ENCODE measurements at regions not wholly inside any gene's neighbourhood (a gene's known extent, or its start where the extent isn't known, plus 50 kb on each side); places are given as distances from the start of the nearest gene placed in this dataset.

DNA sequence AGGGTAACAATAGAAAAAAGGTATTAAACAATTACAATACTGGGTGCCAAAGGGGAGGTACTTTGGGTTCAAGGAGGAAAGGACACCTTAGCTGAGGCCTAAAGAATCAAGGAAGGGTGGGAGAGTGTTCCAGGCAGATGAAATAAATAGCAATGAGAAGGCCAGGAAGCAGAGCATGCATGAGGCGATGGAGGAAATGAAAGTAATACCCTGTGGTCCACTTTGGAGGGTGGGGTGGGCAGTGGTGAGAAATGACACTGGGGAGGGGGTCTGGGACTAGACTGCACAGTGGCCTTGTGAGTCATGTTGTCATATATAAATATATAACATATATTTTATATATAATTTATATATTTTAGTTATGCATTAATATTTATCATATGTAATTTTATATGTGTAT is 55.9 kb downstream of the BHLHE40 start:
- Histone ChIP-seq H3K79me2 (replicated peaks; ENCODE audit: insufficient read depth, low read length) (no peaks in the 10 kb centered on the region), H3K36me3 (ENCODE audit: insufficient read depth, low read length) (no peaks in the 10 kb centered on the region), H3K4me2 (ENCODE audit: low read length) (no peak overlapping the region), H3K9ac (ENCODE audit: low read length) (no peak overlapping the region), H4K20me1 (ENCODE audit: insufficient read depth) (no peaks in the 10 kb centered on the region), H3K4me3 (ENCODE audit: low read length) (no peak overlapping the region), H3K9me3 (ENCODE audit: low read length) (no peaks in the 10 kb centered on the region), H3F3A (ENCODE audit: insufficient read depth, low read length, poor library complexity, severe bottlenecking) (no peaks in the 10 kb centered on the region), H3K9me2 (ENCODE audit: insufficient read depth, low read length) (no peaks in the 10 kb centered on the region), H3K27ac (ENCODE audit: low read length) (no peak overlapping the region), H2AFZ (ENCODE audit: low read depth, low read length) (no peak overlapping the region), H3K27me3 (ENCODE audit: insufficient read depth, low read depth, low read length) (no peaks in the 10 kb centered on the region)
- no peak for TF ChIP-seq MXI1 (conservative IDR thresholded peaks at IDR 0.05; ENCODE audit: poor library complexity, severe bottlenecking)
- TF ChIP-seq EZH2 (IDR thresholded peaks at IDR 0.05; ENCODE audit: borderline replicate concordance, insufficient read depth, low read length, poor library complexity, severe bottlenecking), result no peak
- no peak for TF ChIP-seq EP300 (conservative IDR thresholded peaks at IDR 0.05; ENCODE audit: poor library complexity, severe bottlenecking)
- no peak for TF ChIP-seq RAD21 (conservative IDR thresholded peaks at IDR 0.05)
- TF ChIP-seq, protein P1, sequence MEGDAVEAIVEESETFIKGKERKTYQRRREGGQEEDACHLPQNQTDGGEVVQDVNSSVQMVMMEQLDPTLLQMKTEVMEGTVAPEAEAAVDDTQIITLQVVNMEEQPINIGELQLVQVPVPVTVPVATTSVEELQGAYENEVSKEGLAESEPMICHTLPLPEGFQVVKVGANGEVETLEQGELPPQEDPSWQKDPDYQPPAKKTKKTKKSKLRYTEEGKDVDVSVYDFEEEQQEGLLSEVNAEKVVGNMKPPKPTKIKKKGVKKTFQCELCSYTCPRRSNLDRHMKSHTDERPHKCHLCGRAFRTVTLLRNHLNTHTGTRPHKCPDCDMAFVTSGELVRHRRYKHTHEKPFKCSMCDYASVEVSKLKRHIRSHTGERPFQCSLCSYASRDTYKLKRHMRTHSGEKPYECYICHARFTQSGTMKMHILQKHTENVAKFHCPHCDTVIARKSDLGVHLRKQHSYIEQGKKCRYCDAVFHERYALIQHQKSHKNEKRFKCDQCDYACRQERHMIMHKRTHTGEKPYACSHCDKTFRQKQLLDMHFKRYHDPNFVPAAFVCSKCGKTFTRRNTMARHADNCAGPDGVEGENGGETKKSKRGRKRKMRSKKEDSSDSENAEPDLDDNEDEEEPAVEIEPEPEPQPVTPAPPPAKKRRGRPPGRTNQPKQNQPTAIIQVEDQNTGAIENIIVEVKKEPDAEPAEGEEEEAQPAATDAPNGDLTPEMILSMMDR (IDR thresholded peaks at IDR 0.05; ENCODE audit: poor library complexity, severe bottlenecking), result no peak
- no peak for TF ChIP-seq TAF1 (IDR thresholded peaks at IDR 0.05; ENCODE audit: low read depth)
- no peak for TF ChIP-seq POLR2AphosphoS5 (IDR thresholded peaks at IDR 0.05)
- TF ChIP-seq, protein P2, sequence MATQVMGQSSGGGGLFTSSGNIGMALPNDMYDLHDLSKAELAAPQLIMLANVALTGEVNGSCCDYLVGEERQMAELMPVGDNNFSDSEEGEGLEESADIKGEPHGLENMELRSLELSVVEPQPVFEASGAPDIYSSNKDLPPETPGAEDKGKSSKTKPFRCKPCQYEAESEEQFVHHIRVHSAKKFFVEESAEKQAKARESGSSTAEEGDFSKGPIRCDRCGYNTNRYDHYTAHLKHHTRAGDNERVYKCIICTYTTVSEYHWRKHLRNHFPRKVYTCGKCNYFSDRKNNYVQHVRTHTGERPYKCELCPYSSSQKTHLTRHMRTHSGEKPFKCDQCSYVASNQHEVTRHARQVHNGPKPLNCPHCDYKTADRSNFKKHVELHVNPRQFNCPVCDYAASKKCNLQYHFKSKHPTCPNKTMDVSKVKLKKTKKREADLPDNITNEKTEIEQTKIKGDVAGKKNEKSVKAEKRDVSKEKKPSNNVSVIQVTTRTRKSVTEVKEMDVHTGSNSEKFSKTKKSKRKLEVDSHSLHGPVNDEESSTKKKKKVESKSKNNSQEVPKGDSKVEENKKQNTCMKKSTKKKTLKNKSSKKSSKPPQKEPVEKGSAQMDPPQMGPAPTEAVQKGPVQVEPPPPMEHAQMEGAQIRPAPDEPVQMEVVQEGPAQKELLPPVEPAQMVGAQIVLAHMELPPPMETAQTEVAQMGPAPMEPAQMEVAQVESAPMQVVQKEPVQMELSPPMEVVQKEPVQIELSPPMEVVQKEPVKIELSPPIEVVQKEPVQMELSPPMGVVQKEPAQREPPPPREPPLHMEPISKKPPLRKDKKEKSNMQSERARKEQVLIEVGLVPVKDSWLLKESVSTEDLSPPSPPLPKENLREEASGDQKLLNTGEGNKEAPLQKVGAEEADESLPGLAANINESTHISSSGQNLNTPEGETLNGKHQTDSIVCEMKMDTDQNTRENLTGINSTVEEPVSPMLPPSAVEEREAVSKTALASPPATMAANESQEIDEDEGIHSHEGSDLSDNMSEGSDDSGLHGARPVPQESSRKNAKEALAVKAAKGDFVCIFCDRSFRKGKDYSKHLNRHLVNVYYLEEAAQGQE (IDR thresholded peaks at IDR 0.05; ENCODE audit: borderline replicate concordance), result no peak
- no peak for TF ChIP-seq SMC3 (conservative IDR thresholded peaks at IDR 0.05; ENCODE audit: poor library complexity)

- Histone ChIP-seq H3K79me2 (replicated peaks; ENCODE audit: insufficient read depth, low read length) (no peaks in the 10 kb centered on the region), H3K4me3 (ENCODE audit: low read length) (no peak overlapping the region), H3K9me2 (ENCODE audit: insufficient read depth, low read length) (no peaks in the 10 kb centered on the region), H3K4me2 (ENCODE audit: low read length) (no peak overlapping the region), H3K9me3 (ENCODE audit: low read length) (no peaks in the 10 kb centered on the region), H3K9ac (ENCODE audit: low read length) (no peak overlapping the region), H3K27me3 (ENCODE audit: insufficient read depth, low read depth, low read length) (no peaks in the 10 kb centered on the region), H3K36me3 (ENCODE audit: insufficient read depth, low read length) (no peaks in the 10 kb centered on the region), H3K27ac (ENCODE audit: low read length) (no peak overlapping the region), H2AFZ (ENCODE audit: low read depth, low read length) (no peak overlapping the region), H3F3A (ENCODE audit: insufficient read depth, low read length, poor library complexity, severe bottlenecking) (no peaks in the 10 kb centered on the region), H4K20me1 (ENCODE audit: insufficient read depth) (no peaks in the 10 kb centered on the region)
- TF ChIP-seq SMC3 (conservative IDR thresholded peaks at IDR 0.05; ENCODE audit: poor library complexity) (no peak), POLR2AphosphoS5 (IDR thresholded peaks at IDR 0.05) (no peak), MXI1 (conservative IDR thresholded peaks at IDR 0.05; ENCODE audit: poor library complexity, severe bottlenecking) (no peak), EZH2 (IDR thresholded peaks at IDR 0.05; ENCODE audit: borderline replicate concordance, insufficient read depth, low read length, poor library complexity, severe bottlenecking) (no peak), TAF1 (IDR thresholded peaks at IDR 0.05; ENCODE audit: low read depth) (no peak), EP300 (conservative IDR thresholded peaks at IDR 0.05; ENCODE audit: poor library complexity, severe bottlenecking) (no peak)
- TF ChIP-seq, protein P1 (IDR thresholded peaks at IDR 0.05; ENCODE audit: poor library complexity, severe bottlenecking), result no peak
- TF ChIP-seq, protein P2 (IDR thresholded peaks at IDR 0.05; ENCODE audit: borderline replicate concordance), result no peak
Observed at GRCh38 chr3:5035692-5036391, 56.6 kb downstream of the BHLHE40 start.

All from neural cell (in vitro differentiated cells).